Dermis blood vessel endothelial cell (primary cell): ENCODE measurements at regions not wholly inside any gene's neighbourhood (a gene's known extent, or its start where the extent isn't known, plus 50 kb on each side); places are given as distances from the start of the nearest gene placed in this dataset.

Source experiments
- DNase-seq: peaks from one replicate; pipeline ENCODE4 v3.0.0; 2010

- peak; percentile 5 for DNase-seq
Observed at GRCh38 chr3:66165660-66166059, 55.1 kb upstream of the SLC25A26 start.

GRCh38 chr3:66164155-66164554, 56.6 kb upstream of the SLC25A26 start:
- DNase-seq, result no peak

DNA sequence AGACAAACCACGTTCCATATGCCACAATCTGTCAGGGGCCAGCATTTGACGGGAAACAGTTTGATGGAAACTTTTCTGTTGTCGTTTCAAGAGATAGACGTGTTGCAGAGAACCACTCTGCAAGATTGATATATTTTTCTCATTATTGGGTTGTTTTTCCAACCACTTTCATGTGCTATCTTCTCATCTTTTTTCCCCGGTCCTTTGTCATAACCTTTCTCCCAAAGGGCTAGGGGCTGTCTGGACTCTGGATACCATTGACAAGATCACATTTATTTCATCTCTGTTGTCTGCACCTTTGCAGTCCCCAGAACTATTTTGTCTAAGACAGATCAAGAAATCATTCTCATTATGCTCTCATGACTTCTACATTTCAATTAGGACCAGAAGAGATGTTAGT, 57.6 kb upstream of the SLC25A26 start:
- no peak for DNase-seq

- no peak for DNase-seq
Observed at GRCh38 chr3:66162766-66163165, 58.0 kb upstream of the SLC25A26 start.

DNA sequence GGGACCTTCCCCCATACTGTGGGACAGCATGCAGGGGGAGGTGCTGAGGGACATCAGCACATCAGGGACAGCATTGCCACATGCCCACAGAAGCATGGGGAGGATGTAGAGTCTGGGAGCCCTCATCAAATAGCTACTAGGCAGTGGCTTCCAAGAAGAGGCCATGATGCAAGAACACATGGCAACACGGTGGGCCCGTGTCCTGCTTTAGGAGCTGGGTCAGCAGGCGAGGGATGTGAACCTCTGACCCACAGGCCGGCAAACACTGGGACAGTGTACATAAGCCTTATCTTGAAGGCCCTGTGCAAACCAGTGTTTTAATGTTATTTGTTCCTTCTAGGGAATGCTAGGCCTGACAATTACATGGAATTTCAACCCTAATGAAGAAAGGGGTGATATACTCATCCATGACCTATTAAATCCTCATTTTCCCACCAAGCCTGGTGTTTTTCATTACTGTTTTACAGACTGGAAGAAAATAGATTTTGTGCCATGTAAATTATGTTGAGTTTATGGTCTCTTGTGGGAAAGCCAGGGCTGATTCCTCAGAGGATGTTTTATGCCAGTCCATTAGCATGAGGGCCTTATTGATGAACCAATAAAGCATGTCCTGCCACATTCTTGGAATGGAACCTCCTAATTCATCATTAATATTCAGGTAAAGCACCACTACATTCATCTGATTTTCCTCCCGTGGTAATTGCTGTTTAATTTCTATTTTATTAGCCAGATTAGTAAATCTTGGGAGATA, 61.7 kb upstream of the SLC25A26 start:
- DNase-seq, result no peak

GRCh38 chr3:66154444-66154861, 66.3 kb upstream of the SLC25A26 start:
- DNase-seq, result no peak

GRCh38 chr3:66153481-66154443, 67.0 kb upstream of the SLC25A26 start:
- DNase-seq, result no peak

DNA sequence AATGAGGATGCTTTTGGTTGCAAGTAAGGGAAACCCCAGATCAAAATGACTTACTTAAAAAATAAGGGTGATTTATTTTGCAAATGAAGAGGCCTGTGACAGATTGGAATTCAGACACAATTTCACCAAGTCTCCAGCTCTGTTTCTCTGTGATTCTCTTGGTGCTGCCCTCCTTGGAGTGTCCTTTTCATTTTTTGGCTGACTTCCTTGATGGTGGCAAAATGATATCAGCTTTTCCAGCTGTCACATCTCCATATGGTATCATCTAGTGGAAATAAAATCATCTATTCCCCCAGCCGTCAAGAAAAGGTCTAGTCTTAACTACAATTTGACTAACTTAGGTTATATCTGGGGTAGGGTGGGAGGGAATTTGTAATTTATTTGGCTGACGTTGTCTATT, 68.5 kb upstream of the SLC25A26 start:
- no peak for DNase-seq

GRCh38 chr3:66150977-66151376, 69.8 kb upstream of the SLC25A26 start:
- no peak for DNase-seq

DNA sequence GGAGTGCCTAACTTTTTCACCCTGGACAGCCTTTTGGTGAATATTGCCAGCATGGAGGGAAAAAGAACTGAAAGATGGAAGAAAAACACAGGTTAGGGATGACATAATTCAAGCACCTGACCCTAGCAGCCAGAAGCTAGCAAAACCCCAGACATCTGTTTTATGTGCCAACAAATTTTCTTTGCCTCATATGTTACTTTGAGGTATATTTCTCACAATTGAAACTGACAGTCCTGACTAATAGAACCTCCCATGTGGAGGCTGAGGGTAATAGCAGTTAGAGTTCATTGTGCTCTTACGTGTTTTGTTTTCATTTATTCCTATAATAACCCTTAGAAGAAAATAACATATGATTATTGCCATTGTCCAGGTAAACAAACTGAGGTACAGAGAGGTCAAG, 71.5 kb upstream of the SLC25A26 start:
- DNase-seq, result no peak

DNA sequence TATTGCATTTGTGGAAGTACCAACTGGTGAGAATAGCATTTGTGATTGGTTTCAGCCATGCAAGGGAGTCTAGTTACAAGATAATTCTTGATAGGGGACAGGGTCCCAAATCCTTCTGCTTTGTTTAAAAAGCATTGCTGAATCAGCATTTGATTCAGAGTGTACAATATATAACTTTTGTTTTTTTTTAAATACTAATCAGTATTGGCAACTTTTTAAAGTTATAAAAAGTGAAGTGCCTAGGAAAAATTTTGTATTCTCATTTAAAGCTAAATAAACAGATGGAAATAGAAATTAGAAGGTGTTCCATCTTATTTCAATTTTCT, 75.4 kb upstream of the SLC25A26 start:
- DNase-seq, result no peak

DNA sequence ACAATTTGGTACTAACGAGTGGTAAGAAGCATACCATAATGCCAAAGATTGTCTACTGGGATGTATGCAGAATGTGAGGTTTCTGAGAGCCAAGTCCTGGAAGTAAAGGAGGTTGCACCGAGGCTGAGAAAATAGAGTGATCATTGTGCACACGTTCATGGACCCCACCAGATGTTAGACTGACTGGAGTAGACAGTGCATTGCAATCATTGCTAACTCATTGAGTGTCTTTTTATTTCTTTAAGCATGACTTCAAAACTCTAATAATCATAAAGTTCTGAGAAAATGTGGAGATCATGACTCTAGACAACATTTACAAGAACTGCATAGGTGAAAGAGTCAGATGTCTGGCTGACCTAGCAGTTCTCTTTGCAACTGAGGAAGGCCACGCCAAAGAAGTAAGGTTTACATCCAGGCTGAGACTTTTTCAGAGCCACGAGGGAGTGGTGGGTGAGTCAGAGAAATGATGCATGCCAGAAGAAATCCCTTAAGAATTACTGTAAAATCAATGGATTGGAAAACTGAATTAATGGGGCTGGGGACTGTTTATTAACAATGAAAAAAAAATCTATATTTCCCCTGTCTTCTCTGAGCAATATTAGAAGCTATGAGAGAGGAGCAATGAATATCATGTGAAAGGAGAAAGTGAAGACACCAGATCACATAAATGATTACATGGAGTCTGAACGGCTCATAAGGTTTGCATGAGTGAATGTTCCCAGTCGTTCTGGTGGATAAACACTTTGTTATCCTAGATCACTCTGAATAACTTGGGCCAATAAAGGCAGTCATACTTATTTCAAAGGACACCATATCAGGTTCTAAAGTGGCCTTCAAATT, 76.0 kb upstream of the SLC25A26 start:
- no peak for DNase-seq

- DNase-seq, result no peak
Observed at GRCh38 chr3:66142079-66142478, 78.7 kb upstream of the SLC25A26 start.

- DNase-seq, result no peak
Observed at GRCh38 chr3:66140743-66141372, 79.9 kb upstream of the SLC25A26 start.

DNA sequence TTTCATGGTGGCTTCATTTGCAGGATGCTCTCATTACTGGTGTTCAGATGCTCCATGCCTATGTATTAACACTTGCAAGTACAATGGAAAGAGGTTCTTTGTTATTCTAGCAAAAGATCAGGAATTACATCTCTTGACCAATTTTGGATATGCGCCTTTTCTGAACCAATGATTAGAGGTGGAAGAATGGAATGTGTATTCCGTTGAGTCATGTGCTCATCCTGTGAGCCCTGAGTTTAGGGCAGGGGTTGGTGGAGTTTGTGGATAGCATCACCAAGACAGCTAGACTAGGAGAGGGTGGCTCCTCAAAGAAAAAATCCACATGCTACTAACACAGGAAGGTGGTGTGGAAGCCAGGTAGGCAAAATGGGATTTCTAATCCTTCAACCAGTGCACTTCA, 80.7 kb upstream of the SLC25A26 start:
- no peak for DNase-seq

GRCh38 chr3:66139415-66139814, 81.4 kb upstream of the SLC25A26 start:
- no peak for DNase-seq

- DNase-seq, result peak; percentile 85
Observed at GRCh38 chr3:66138336-66139313, 82.2 kb upstream of the SLC25A26 start.

DNA sequence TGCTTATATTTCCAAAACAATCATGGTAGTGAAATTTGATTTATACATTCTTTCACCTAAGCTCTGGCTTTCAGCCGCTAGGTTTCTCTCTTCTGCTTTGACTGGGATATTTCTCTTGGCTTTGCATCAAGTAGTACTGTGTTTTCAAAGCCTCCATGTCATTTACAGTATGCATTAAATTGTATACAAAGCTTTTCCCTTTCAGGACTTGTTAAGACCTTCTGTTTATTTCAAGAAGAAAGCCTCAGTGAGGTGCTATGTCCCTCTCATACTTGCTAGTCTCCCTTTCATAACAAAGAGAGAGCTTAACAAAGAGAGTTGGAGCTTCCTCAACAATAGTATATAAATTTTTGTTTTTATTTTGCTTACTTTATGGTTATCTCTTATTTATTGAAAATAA, 84.2 kb upstream of the SLC25A26 start:
- no peak for DNase-seq

GRCh38 chr3:66133853-66134445, 86.9 kb upstream of the SLC25A26 start:
- DNase-seq, result peak; percentile 75

- DNase-seq, result peak; percentile 66
Observed at GRCh38 chr3:66133050-66133757, 87.6 kb upstream of the SLC25A26 start.
